ENCODE measurements at regions not wholly inside any gene's neighbourhood (a gene's known extent, or its start where the extent isn't known, plus 50 kb on each side); places are given as distances from the start of the nearest gene placed in this dataset.
A peak's percentile ranks its signal among the peaks of the same experiment; 100 is the strongest.

DNA sequence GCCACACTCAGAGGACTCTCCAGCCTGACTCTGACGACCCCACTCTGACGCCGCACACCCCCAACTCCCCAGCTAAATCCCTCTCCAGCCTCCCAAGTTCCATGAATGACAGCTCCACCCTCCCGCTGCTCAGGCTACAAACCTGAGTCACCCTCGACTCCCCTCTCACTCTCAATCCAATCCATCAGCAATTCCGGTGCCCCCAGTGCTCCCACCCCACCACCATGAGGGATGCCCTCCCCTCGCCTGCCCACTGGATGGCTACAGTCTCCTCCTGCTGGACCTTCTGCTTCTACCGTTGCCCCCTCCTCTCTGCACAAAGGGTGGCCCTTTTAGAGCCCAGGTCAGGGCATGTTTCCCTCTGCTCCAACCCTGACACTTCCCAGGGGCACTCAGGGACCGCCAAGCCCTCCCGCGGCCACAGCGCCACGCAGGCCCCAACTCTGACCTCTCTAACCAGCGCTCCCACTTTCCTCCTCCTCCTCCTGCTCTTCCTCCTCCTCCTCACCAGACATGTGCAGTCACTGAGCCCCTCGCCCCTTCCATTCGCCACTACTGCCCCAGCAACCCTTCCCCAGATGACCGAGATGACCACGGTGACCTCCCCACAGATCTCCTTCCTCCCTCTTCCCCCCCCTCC, 69.5 kb upstream of the NUP50 start:
- H3K4me3 ChIP-seq (ENCODE audit: low read length): no peak overlapping the region
- no peaks in the 10 kb centered on the region for H3K36me3 ChIP-seq (ENCODE audit: control insufficient read depth, insufficient read depth, low read length)
- no peak overlapping the region for H3K27ac ChIP-seq (ENCODE audit: low read length)
- WGBS (ENCODE audit: insufficient coverage, insufficient read length): no CpG with 5 or more reads among the region's 18 CpGs
- H3K27me3 ChIP-seq (ENCODE audit: control insufficient read depth, insufficient read depth, low read length): no peaks in the 10 kb centered on the region
- H3K9me3 ChIP-seq (ENCODE audit: control insufficient read depth, insufficient read depth, low read length): no peaks in the 10 kb centered on the region
- DNase-seq (ENCODE audit: low read depth, low spot score): no peak
- peaks cover 1% of the 10 kb centered on the region; the same call in 1 of the 2 replicates for H3K4me1 ChIP-seq (ENCODE audit: control insufficient read depth, insufficient read depth, low read length)

GRCh38 chr22:45094825-45095224, 68.9 kb upstream of the NUP50 start:
- Histone ChIP-seq H3K4me3 (ENCODE audit: low read length) (no peak overlapping the region), H3K36me3 (ENCODE audit: control insufficient read depth, insufficient read depth, low read length) (no peaks in the 10 kb centered on the region), H3K9me3 (ENCODE audit: control insufficient read depth, insufficient read depth, low read length) (no peaks in the 10 kb centered on the region), H3K27me3 (ENCODE audit: control insufficient read depth, insufficient read depth, low read length) (no peaks in the 10 kb centered on the region), H3K4me1 (ENCODE audit: control insufficient read depth, insufficient read depth, low read length) (peaks cover 1% of the 10 kb centered on the region; the same call in 1 of the 2 replicates), H3K27ac (ENCODE audit: low read length) (no peak overlapping the region)
- DNase-seq (ENCODE audit: low read depth, low spot score): no peak
- WGBS (ENCODE audit: insufficient coverage, insufficient read length): no CpG with 5 or more reads among the region's 9 CpGs

DNA sequence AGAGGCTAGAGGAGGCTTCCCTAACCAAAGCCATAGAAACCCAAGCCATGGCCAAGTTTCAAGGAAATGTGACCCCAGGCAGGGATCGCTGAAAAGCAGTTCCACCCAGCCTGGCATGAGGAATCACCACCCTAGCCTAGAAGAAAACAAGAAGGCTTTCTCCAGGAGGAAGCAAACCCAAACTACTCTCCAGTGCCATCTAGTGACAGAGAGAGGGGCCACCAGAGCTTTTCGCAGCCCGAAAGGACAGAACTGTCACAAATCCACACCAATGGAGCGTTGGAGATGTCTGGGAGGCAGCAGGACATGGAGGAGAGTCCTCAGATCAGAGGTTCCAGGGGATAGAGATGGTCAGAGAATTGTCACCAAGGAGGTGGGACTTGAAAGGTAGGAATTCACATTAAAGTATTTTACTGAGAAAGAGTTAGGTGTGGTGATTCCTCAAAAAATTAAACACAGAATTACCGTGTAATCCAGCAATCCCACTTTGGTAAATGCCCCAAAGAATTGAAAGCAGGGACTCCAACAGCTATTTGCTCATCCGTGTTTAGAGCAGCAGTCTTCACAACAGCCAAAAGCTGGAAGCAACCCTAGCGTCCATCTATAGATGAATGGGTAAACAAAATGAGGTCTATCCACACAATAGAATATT, 67.3 kb upstream of the NUP50 start:
- WGBS (ENCODE audit: insufficient coverage, insufficient read length): no CpG with 5 or more reads among the region's 7 CpGs
- peak; percentile 47 for DNase-seq (ENCODE audit: low read depth, low spot score)
- Histone ChIP-seq H3K4me3 (ENCODE audit: low read length) (no peak overlapping the region), H3K27ac (ENCODE audit: low read length) (no peak overlapping the region), H3K27me3 (ENCODE audit: control insufficient read depth, insufficient read depth, low read length) (no peaks in the 10 kb centered on the region), H3K4me1 (ENCODE audit: control insufficient read depth, insufficient read depth, low read length) (peaks cover 1% of the 10 kb centered on the region; the same call in 1 of the 2 replicates), H3K36me3 (ENCODE audit: control insufficient read depth, insufficient read depth, low read length) (no peaks in the 10 kb centered on the region), H3K9me3 (ENCODE audit: control insufficient read depth, insufficient read depth, low read length) (no peaks in the 10 kb centered on the region)

DNA sequence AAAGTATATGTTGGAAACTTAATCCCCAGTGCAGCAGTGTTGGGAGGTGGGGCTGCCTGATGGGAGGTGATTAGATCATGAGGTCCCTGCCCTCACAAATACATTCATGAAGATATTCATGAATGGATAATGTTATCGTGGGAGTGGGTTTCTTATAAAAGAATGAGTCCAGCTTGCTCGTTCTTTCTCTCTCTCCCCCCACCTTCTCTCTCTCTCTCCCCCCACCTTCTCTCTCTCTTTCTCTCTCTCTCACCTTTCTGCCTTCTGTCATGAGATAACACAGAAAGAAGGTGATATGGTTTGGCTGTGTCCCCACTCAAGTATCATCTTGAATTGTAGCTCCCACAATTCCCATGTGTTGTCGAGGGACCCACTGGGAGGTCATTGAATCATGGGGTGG, 66.7 kb upstream of the NUP50 start:
- WGBS (ENCODE audit: insufficient coverage, insufficient read length): no CpG with 5 or more reads among the region's 3 CpGs
- no peaks in the 10 kb centered on the region for H3K27me3 ChIP-seq (ENCODE audit: control insufficient read depth, insufficient read depth, low read length)
- no peak overlapping the region for H3K4me3 ChIP-seq (ENCODE audit: low read length)
- H3K36me3 ChIP-seq (ENCODE audit: control insufficient read depth, insufficient read depth, low read length): no peaks in the 10 kb centered on the region
- DNase-seq (ENCODE audit: low read depth, low spot score): no peak
- H3K27ac ChIP-seq (ENCODE audit: low read length): no peak overlapping the region
- H3K4me1 ChIP-seq (ENCODE audit: control insufficient read depth, insufficient read depth, low read length): no peaks in the 10 kb centered on the region; the same call in 1 of the 2 replicates
- no peaks in the 10 kb centered on the region for H3K9me3 ChIP-seq (ENCODE audit: control insufficient read depth, insufficient read depth, low read length)

- WGBS (ENCODE audit: insufficient coverage, insufficient read length): no CpG with 5 or more reads among the region's 8 CpGs
- Histone ChIP-seq H3K4me3 (ENCODE audit: low read length) (no peak overlapping the region), H3K4me1 (ENCODE audit: control insufficient read depth, insufficient read depth, low read length) (no peaks in the 10 kb centered on the region; the same call in 1 of the 2 replicates), H3K27me3 (ENCODE audit: control insufficient read depth, insufficient read depth, low read length) (no peaks in the 10 kb centered on the region), H3K9me3 (ENCODE audit: control insufficient read depth, insufficient read depth, low read length) (no peaks in the 10 kb centered on the region), H3K36me3 (ENCODE audit: control insufficient read depth, insufficient read depth, low read length) (no peaks in the 10 kb centered on the region), H3K27ac (ENCODE audit: low read length) (no peak overlapping the region)
- no peak for DNase-seq (ENCODE audit: low read depth, low spot score)
These were observed 65.7 kb upstream of the NUP50 start for GRCh38 chr22:45098056-45098455.

DNA sequence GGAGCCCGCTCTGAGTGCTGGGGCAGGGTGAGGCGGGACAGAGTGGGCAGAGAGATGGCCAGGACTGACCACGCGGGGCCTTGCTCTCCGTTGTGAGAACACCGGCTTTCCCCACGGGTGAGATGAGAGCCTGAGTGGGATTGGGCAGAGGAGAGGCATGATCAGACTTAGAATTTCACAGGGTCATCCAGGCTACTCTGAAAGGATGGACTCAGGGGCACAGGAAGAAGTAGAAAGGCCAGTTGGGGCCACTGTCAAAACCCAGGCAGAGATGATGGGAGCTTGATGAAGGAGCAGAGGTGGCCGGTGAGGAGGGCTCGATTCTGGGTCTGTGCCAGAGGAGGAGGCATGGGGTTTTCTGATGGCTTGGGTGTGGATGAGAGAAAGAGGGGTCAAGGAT, 63.8 kb upstream of the NUP50 start:
- Histone ChIP-seq H3K4me3 (ENCODE audit: low read length) (no peak overlapping the region), H3K36me3 (ENCODE audit: control insufficient read depth, insufficient read depth, low read length) (no peaks in the 10 kb centered on the region), H3K4me1 (ENCODE audit: control insufficient read depth, insufficient read depth, low read length) (no peaks in the 10 kb centered on the region; the same call in 1 of the 2 replicates), H3K9me3 (ENCODE audit: control insufficient read depth, insufficient read depth, low read length) (no peaks in the 10 kb centered on the region), H3K27ac (ENCODE audit: low read length) (no peak overlapping the region), H3K27me3 (ENCODE audit: control insufficient read depth, insufficient read depth, low read length) (no peaks in the 10 kb centered on the region)
- no peak for DNase-seq (ENCODE audit: low read depth, low spot score)
- no CpG with 5 or more reads among the region's 9 CpGs for WGBS (ENCODE audit: insufficient coverage, insufficient read length)

DNA sequence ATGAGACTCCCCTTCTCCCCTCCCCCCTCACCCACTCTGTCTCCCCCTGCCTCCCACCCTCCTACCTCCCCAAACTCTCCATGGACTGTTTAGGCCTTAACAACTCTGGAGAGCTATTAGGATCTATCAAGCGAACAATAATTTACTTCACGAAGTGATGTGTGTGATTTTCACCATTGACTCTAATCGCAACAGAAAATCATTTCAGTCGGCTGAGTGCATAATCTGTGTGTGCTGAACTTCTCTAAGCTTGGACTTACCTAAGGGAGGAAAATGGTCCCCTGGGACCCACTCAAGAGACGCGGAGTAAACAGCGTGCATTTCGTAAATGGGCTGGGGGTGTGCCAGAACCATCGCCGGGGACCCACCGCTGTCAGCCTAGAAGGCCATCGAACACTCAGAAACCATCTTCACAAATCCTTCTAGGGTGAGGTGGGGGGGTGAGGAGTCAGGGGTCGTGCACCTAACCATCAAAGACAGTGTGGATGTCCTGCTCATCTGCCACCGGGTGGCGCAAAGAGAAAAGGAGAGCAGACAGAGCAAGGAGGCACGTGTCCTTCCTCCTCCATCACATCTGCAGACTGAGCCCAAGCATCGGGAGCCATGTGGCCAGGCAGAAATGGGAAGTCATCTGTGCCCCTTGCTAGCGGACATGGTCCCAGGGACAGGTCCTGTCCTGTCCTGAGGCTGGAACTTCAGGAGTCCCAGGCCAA, 62.1 kb upstream of the NUP50 start:
- DNase-seq (ENCODE audit: low read depth, low spot score): peak; percentile 73
- no peak overlapping the region for H3K4me3 ChIP-seq (ENCODE audit: low read length)
- no peaks in the 10 kb centered on the region for H3K9me3 ChIP-seq (ENCODE audit: control insufficient read depth, insufficient read depth, low read length)
- H3K27me3 ChIP-seq (ENCODE audit: control insufficient read depth, insufficient read depth, low read length): no peaks in the 10 kb centered on the region
- WGBS (ENCODE audit: insufficient coverage, insufficient read length): no CpG with 5 or more reads among the region's 18 CpGs
- no peaks in the 10 kb centered on the region; the same call in 1 of the 2 replicates for H3K4me1 ChIP-seq (ENCODE audit: control insufficient read depth, insufficient read depth, low read length)
- H3K36me3 ChIP-seq (ENCODE audit: control insufficient read depth, insufficient read depth, low read length): no peaks in the 10 kb centered on the region
- no peak overlapping the region for H3K27ac ChIP-seq (ENCODE audit: low read length)

DNA sequence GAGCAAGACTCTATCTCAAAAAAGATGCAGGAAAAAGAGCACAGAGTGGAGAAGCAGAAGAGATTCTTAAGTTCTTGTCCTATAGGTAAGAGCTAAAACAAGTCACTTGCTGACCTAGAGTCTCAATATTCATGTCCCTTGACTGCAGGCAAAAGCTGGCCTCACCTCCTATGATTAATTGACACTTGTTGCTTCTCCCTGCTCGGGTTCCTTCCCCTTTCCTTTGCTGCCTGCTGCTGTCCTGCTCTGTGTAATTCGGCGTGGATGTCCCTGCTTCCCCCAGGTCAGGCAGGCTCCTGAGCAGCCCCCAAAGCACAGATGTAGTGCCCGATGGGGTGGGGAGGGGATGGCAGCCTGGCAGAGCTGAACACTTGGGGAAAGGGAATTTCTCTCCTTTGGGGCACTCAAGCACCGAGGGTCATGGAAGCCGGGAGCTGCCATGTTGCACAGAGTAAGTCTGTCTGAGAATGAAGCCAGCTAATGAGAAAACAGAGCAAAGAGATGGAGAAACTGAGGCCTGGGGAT, 60.8 kb upstream of the NUP50 start:
- Histone ChIP-seq H3K36me3 (ENCODE audit: control insufficient read depth, insufficient read depth, low read length) (no peaks in the 10 kb centered on the region), H3K27me3 (ENCODE audit: control insufficient read depth, insufficient read depth, low read length) (no peaks in the 10 kb centered on the region), H3K9me3 (ENCODE audit: control insufficient read depth, insufficient read depth, low read length) (no peaks in the 10 kb centered on the region), H3K27ac (ENCODE audit: low read length) (no peak overlapping the region), H3K4me3 (ENCODE audit: low read length) (no peak overlapping the region), H3K4me1 (ENCODE audit: control insufficient read depth, insufficient read depth, low read length) (no peaks in the 10 kb centered on the region; the same call in 1 of the 2 replicates)
- WGBS (ENCODE audit: insufficient coverage, insufficient read length): no CpG with 5 or more reads among the region's 6 CpGs
- no peak for DNase-seq (ENCODE audit: low read depth, low spot score)

DNA sequence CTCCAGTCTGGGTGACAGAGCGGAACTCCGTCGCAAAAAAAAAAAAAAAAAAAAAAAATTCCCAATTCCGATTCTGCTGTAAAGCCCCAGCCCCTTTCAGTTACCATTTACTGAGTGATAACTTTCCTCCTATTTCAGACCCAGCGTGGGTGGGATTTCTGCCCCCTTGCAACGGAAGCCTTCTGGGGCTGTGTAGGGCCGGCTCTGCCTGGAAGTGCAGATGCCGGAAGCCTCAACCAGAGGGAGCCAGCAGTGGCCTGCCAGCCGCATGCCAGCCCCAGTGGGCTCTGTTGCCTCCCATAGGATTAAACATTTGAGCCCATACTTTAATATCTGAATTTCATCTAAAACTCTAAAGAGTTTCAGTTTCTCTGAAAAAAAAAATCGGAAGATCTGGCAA, 60.0 kb upstream of the NUP50 start:
- H3K27ac ChIP-seq (ENCODE audit: low read length): no peak overlapping the region
- DNase-seq (ENCODE audit: low read depth, low spot score): no peak
- no peaks in the 10 kb centered on the region for H3K36me3 ChIP-seq (ENCODE audit: control insufficient read depth, insufficient read depth, low read length)
- no peak overlapping the region for H3K4me3 ChIP-seq (ENCODE audit: low read length)
- WGBS (ENCODE audit: insufficient coverage, insufficient read length): no CpG with 5 or more reads among the region's 10 CpGs
- no peaks in the 10 kb centered on the region; the same call in 1 of the 2 replicates for H3K4me1 ChIP-seq (ENCODE audit: control insufficient read depth, insufficient read depth, low read length)
- no peaks in the 10 kb centered on the region for H3K27me3 ChIP-seq (ENCODE audit: control insufficient read depth, insufficient read depth, low read length)
- H3K9me3 ChIP-seq (ENCODE audit: control insufficient read depth, insufficient read depth, low read length): no peaks in the 10 kb centered on the region

DNA sequence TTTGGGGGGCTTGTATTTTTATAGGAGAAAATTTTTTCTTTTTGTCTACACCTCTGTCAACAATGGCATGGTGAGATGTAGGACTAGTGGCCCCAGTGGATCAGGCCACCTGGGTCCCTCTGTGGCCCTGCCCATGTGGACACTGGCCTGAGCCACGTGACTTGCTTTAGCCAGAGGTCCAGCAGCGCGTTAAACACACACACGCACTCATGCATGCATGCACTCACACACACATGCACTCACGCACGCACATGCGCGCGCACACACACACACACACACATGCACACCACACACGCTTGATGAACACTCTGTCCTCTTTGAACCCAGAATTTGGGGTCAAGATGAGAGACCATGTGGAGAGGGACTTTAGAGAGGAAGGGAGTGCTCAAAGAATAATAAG, 59.4 kb upstream of the NUP50 start:
- no peak overlapping the region for H3K27ac ChIP-seq (ENCODE audit: low read length)
- no peak for DNase-seq (ENCODE audit: low read depth, low spot score)
- H3K27me3 ChIP-seq (ENCODE audit: control insufficient read depth, insufficient read depth, low read length): no peaks in the 10 kb centered on the region
- no CpG with 5 or more reads among the region's 10 CpGs for WGBS (ENCODE audit: insufficient coverage, insufficient read length)
- no peaks in the 10 kb centered on the region for H3K9me3 ChIP-seq (ENCODE audit: control insufficient read depth, insufficient read depth, low read length)
- no peaks in the 10 kb centered on the region; the same call in 1 of the 2 replicates for H3K4me1 ChIP-seq (ENCODE audit: control insufficient read depth, insufficient read depth, low read length)
- no peak overlapping the region for H3K4me3 ChIP-seq (ENCODE audit: low read length)
- no peaks in the 10 kb centered on the region for H3K36me3 ChIP-seq (ENCODE audit: control insufficient read depth, insufficient read depth, low read length)

Measured in iPS DF 6.9 (cell line).